SU-DHL-6 (cell line): ENCODE measurements at regions not wholly inside any gene's neighbourhood (a gene's known extent, or its start where the extent isn't known, plus 50 kb on each side); places are given as distances from the start of the nearest gene placed in this dataset.

Experiments used
- CTCF ChIP-seq: fragments of 200-600 bp; sonication (generic); IDR thresholded peaks from one replicate; pipeline ENCODE4 v1.5.1; 2017; ENCODE audit warnings: antibody characterized with exemption, mild to moderate bottlenecking, low read length, moderate library complexity; ENCODE audit not compliant: insufficient read depth, poor library complexity, severe bottlenecking
- EZH2phosphoT487 ChIP-seq: fragments of 200-600 bp; sonication (generic), shearing (Covaris generic); conservative IDR thresholded peaks from 2 replicates; pipeline ENCODE4 v1.6.1; 2018; ENCODE audit warnings: mild to moderate bottlenecking, antibody characterized with exemption, low read length, moderate library complexity, mixed read lengths

GRCh38 chr11:128232588-128232987 is 354.8 kb downstream of the ETS1 start:
- TF ChIP-seq CTCF (no peak), EZH2phosphoT487 (no peak)
